OCI-LY3 (cell line): ENCODE measurements at regions not wholly inside any gene's neighbourhood (a gene's known extent, or its start where the extent isn't known, plus 50 kb on each side); places are given as distances from the start of the nearest gene placed in this dataset.

Experiments used
- EZH2phosphoT487 ChIP-seq: fragments of 200-600 bp; shearing (Covaris generic); IDR thresholded peaks from 2 replicates; pipeline ENCODE4 v1.6.1; 2018; ENCODE audit warnings: antibody characterized with exemption, mixed run types, low read depth
- TF ChIP-seq, protein P1 (sequence below): fragments of 200-600, 300-600 bp; sonication (generic); IDR thresholded peaks from 2 replicates; pipeline ENCODE4 v1.5.1; 2014; ENCODE audit warnings: antibody characterized with exemption, low read length, low read depth

DNA sequence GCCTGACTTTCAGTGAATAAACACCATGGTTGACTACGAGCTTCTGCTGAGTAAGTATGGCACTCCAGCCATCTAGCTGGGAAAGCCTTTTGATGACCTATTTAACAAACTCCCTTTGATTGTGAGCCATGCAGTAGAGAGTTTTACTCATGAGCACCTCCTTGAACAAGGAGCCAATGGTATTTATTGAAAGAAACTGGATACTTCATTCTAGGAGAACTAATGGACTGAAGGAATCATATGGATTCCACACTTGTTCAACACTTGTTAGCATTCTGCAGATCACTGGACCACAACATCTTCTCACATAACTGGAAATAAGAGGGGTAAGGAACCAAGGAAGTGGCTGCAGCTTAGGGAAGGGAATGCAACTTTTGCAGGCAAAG, 320.9 kb upstream of the ETAA1 start:
- TF ChIP-seq, protein P1, sequence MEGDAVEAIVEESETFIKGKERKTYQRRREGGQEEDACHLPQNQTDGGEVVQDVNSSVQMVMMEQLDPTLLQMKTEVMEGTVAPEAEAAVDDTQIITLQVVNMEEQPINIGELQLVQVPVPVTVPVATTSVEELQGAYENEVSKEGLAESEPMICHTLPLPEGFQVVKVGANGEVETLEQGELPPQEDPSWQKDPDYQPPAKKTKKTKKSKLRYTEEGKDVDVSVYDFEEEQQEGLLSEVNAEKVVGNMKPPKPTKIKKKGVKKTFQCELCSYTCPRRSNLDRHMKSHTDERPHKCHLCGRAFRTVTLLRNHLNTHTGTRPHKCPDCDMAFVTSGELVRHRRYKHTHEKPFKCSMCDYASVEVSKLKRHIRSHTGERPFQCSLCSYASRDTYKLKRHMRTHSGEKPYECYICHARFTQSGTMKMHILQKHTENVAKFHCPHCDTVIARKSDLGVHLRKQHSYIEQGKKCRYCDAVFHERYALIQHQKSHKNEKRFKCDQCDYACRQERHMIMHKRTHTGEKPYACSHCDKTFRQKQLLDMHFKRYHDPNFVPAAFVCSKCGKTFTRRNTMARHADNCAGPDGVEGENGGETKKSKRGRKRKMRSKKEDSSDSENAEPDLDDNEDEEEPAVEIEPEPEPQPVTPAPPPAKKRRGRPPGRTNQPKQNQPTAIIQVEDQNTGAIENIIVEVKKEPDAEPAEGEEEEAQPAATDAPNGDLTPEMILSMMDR, result no peak
- no peak for TF ChIP-seq EZH2phosphoT487
